CD14-positive monocyte (primary cell): ENCODE measurements at regions not wholly inside any gene's neighbourhood (a gene's known extent, or its start where the extent isn't known, plus 50 kb on each side); places are given as distances from the start of the nearest gene placed in this dataset.

Experiments used
- DNase-seq, 3 donors: peaks; one replicate each; pipeline ENCODE4 v3.0.0-alpha.2; 2011 to 2022
- H2AFZ ChIP-seq: 2 replicates; pipeline ENCODE4 v1.6.0; 2012; ENCODE audit warnings: mild to moderate bottlenecking, low read depth, low read length, inconsistent platforms; ENCODE audit not compliant: insufficient read depth, poor library complexity, severe bottlenecking
- H3K27ac ChIP-seq, 2 donors: 1 replicate in 1 of 2; 2 replicates in 1 of 2; pipeline ENCODE4 v1.5.1; 2012 to 2013; ENCODE audit warnings: low read length in 2 of 2, control low read depth in 1 of 2, inconsistent platforms in 1 of 2, low read depth in 1 of 2, mild to moderate bottlenecking in 1 of 2
- H3K27me3 ChIP-seq, 2 donors: one replicate each; pipeline versions ENCODE4 v1.6.0 to v1.6.1; 2011 to 2013; ENCODE audit warnings: low read length in 2 of 2; ENCODE audit not compliant: control insufficient read depth in 2 of 2, insufficient read depth in 2 of 2
- H3K36me3 ChIP-seq, 2 donors: replicated peaks in 1 of 2; 1 replicate in 1 of 2; 2 replicates in 1 of 2; pipeline versions ENCODE4 v1.5.1 to v1.6.1; 2012 to 2013; ENCODE audit warnings: low read length in 2 of 2, control low read depth in 1 of 2, inconsistent platforms in 1 of 2, mild to moderate bottlenecking in 1 of 2; ENCODE audit not compliant: insufficient read depth in 2 of 2, control insufficient read depth in 1 of 2
- H3K4me1 ChIP-seq, 2 donors: 1 replicate in 1 of 2; 2 replicates in 1 of 2; pipeline versions ENCODE4 v1.5.1 to v1.6.1; 2012 to 2013; ENCODE audit warnings: low read length in 2 of 2, control low read depth in 1 of 2, inconsistent platforms in 1 of 2, mild to moderate bottlenecking in 1 of 2, moderate library complexity in 1 of 2; ENCODE audit not compliant: insufficient read depth in 2 of 2, control insufficient read depth in 1 of 2
- H3K4me2 ChIP-seq: replicated peaks from 2 replicates; pipeline ENCODE3; 2012; ENCODE audit warnings: low read length, moderate library complexity, mild to moderate bottlenecking; ENCODE audit not compliant: poor library complexity, severe bottlenecking; ENCODE audit errors: extremely low read depth
- H3K4me3 ChIP-seq, 3 experiments: fragments of 200-600 bp in 1 of 3; sonication (generic) in 1 of 3; replicated peaks in 1 of 3; 1 replicate in 2 of 3; 2 replicates in 1 of 3; pipeline ENCODE4 v1.5.1; 2011 to 2013; ENCODE audit warnings: low read length in 3 of 3, mild to moderate bottlenecking in 3 of 3, control low read depth in 2 of 3, low read depth in 2 of 3, inconsistent platforms in 1 of 3, moderate library complexity in 1 of 3
- H3K79me2 ChIP-seq: 2 replicates; pipeline ENCODE4 v1.6.0; 2012; ENCODE audit warnings: mild to moderate bottlenecking, control low read depth, inconsistent platforms, low read length, moderate library complexity; ENCODE audit not compliant: insufficient read depth
- H3K9ac ChIP-seq: 2 replicates; pipeline ENCODE4 v1.6.0; 2017; ENCODE audit warnings: low read length, mild to moderate bottlenecking; ENCODE audit not compliant: insufficient read depth, poor library complexity, severe bottlenecking
- H3K9me3 ChIP-seq, 2 donors: replicated peaks in 1 of 2; 1 replicate in 1 of 2; 2 replicates in 1 of 2; pipeline versions ENCODE4 v1.5.1 to v1.6.1; 2012 to 2013; ENCODE audit warnings: low read length in 2 of 2, control low read depth in 1 of 2; ENCODE audit not compliant: control insufficient read depth in 1 of 2, insufficient read depth in 1 of 2
- H4K20me1 ChIP-seq: 2 replicates; pipeline ENCODE4 v1.6.0; 2012; ENCODE audit warnings: mild to moderate bottlenecking, low read length, control low read depth, moderate library complexity; ENCODE audit not compliant: insufficient read depth
- H3K27ac Mint-ChIP-seq, 7 donors: one replicate each; pipeline ENCODE4 v1.8.0; 2020; ENCODE audit warnings: mild to moderate bottlenecking in 7 of 7, mixed read lengths in 7 of 7, moderate library complexity in 6 of 7, inconsistent platforms in 2 of 7
- H3K27me3 Mint-ChIP-seq, 3 donors: one replicate each; pipeline ENCODE4 v1.8.0; 2021 to 2022; ENCODE audit warnings: low read depth in 3 of 3, mild to moderate bottlenecking in 3 of 3, mixed read lengths in 3 of 3, moderate library complexity in 3 of 3, inconsistent platforms in 1 of 3
- H3K36me3 Mint-ChIP-seq, 2 donors: one replicate each; pipeline ENCODE4 v1.8.0; 2020; ENCODE audit warnings: mixed read lengths in 2 of 2, inconsistent platforms in 1 of 2, mild to moderate bottlenecking in 1 of 2
- H3K4me1 Mint-ChIP-seq: one replicate; pipeline ENCODE4 v1.8.0; 2020; ENCODE audit warnings: mild to moderate bottlenecking, mixed read lengths
- H3K4me3 Mint-ChIP-seq, 2 donors: one replicate each; pipeline ENCODE4 v1.8.0; 2020; ENCODE audit warnings: mild to moderate bottlenecking in 2 of 2, mixed read lengths in 2 of 2, moderate library complexity in 1 of 2
- H3K9me3 Mint-ChIP-seq, 7 donors: one replicate each; pipeline ENCODE4 v1.8.0; 2020 to 2022; ENCODE audit warnings: mixed read lengths in 7 of 7, mild to moderate bottlenecking in 6 of 7, moderate library complexity in 6 of 7, inconsistent platforms in 2 of 7
- CTCF ChIP-seq: fragments of 200-600 bp; IDR thresholded peaks from one replicate; pipeline ENCODE4 v1.8.0; 2022; ENCODE audit warnings: antibody characterized with exemption, mild to moderate bottlenecking
- WGBS: methylation state at CpG from one replicate; pipeline ENCODE4 v1.1.5; 2013; ENCODE audit warnings: missing lambda C conversion rate; ENCODE audit not compliant: insufficient coverage; 5-methylcytosine and 5-hydroxymethylcytosine counted together
- intact Hi-C, 2 donors: fragments of 100-400 bp; cut with micrococcal nuclease; formaldehyde crosslinking; loops; one replicate each; pipeline versions ENCODE4 v1.15.0 to v1.15.1; 2023

GRCh38 chr12:25810683-25811082 lies 147.8 kb upstream of the RASSF8 start:
- Histone ChIP-seq H4K20me1 (no peaks in the 10 kb centered on the region), H3K27ac (no peak overlapping the region), H3K27me3 (no peaks in the 10 kb centered on the region), H3K9ac (no peak overlapping the region), H3K4me2 (no peak overlapping the region), H3K79me2 (no peaks in the 10 kb centered on the region), H3K4me3 (no peak overlapping the region), H3K9me3 (no peaks in the 10 kb centered on the region), H3K4me1 (no peaks in the 10 kb centered on the region), H3K36me3 (no peaks in the 10 kb centered on the region), H2AFZ (no peak overlapping the region)
- Mint-ChIP-seq H3K9me3 (peaks cover 0 to 1% (median 0%) of the 10 kb centered on the region in 7 donors), H3K27me3 (peaks cover 0 to 4% (median 0%) of the 10 kb centered on the region in 3 donors), H3K36me3 (no peaks in the 10 kb centered on the region), H3K4me1 (no peaks in the 10 kb centered on the region), H3K4me3 (no peak overlapping the region), H3K27ac (no peak overlapping the region)
- 100% methylated on average over 1 of the region's 1 CpG for WGBS
- intact Hi-C loops = no loop called here
- DNase-seq = no peak
- no peak for TF ChIP-seq CTCF

GRCh38 chr12:25811656-25812126 lies 146.8 kb upstream of the RASSF8 start:
- Histone ChIP-seq H3K36me3 (no peaks in the 10 kb centered on the region), H4K20me1 (no peaks in the 10 kb centered on the region), H3K79me2 (no peaks in the 10 kb centered on the region), H3K27ac (no peak overlapping the region), H3K4me1 (no peaks in the 10 kb centered on the region), H2AFZ (no peak overlapping the region), H3K9ac (no peak overlapping the region), H3K9me3 (no peaks in the 10 kb centered on the region), H3K4me2 (no peak overlapping the region), H3K4me3 (no peak overlapping the region), H3K27me3 (no peaks in the 10 kb centered on the region)
- H3K4me3 Mint-ChIP-seq = no peak overlapping the region
- intact Hi-C loops = no loop called here
- H3K27ac Mint-ChIP-seq = no peak overlapping the region
- H3K4me1 Mint-ChIP-seq = peaks cover 4% of the 10 kb centered on the region
- H3K36me3 Mint-ChIP-seq = no peaks in the 10 kb centered on the region
- H3K9me3 Mint-ChIP-seq = peaks cover 0 to 2% (median 0%) of the 10 kb centered on the region in 7 donors
- H3K27me3 Mint-ChIP-seq = peaks cover 0 to 4% (median 0%) of the 10 kb centered on the region in 3 donors
- TF ChIP-seq CTCF = no peak
- DNase-seq = no peak
- 81% methylated on average over 2 of the region's 5 CpGs for WGBS
